HuH-7.5 (cell line): ENCODE measurements at regions not wholly inside any gene's neighbourhood (a gene's known extent, or its start where the extent isn't known, plus 50 kb on each side); places are given as distances from the start of the nearest gene placed in this dataset.
"Not testable (repeated sequence)": the region's sequence is repeated elsewhere in the genome, so short reads cannot be mapped to it uniquely, and the experiment has no call there.

Experiments
- DNase-seq: peaks from one replicate; pipeline ENCODE4 v3.0.0; 2011; ENCODE audit warnings: low spot score

DNA sequence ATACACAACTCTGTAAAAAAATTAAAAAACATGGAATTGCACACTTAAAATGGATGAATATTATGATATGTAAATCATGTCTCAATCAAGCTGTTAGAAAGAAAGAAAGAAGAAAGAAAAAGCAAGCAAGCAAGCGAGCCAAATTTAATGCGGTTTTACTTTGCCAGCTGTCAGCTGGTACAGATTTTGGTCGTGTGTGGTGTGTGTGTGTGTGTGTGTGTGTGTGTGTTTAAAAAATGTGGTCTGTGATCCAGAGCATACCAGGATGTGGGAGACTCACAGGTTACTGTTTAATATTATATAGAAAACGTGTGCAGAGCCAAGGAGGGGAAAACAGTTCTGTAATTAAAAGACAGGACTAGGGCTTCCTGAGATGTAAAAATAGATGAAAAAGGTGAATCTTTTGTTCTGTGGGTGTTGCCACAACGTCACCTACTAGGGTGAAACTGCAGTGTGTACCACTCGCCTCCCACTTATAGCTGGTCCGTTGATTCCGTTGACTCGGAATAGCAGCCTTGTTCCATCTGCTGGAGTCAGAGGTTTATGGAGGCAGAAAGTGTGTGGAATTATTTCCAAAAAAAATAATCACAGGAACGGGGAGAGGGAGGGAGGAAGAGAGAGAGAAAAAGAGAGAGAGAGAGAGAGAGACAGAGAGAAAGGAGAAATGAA lies 197.7 kb downstream of the BCAS1 start:
- no peak for DNase-seq

DNA sequence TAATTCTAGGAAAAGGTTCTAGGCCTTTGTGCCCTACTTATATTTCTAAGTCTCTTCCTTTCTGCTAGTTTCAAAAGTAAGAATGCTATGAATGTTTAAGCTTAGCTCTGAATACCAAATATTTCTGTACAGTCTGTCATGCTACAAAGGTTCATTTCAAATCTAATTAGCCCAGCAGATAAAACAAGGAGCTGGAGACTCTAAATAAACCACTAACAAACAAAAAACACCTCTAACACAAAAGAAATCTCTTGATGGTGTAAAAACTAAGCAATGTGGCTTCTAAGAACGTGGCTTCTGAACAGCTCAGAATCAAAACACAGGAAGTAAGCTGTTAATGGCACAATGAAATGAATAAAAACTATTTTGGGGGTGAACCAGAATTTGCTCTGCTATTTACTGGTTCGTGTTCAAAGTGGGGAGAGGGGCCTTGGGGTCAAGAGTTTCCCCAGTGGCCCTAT lies 198.3 kb downstream of the BCAS1 start:
- DNase-seq = no peak

DNA sequence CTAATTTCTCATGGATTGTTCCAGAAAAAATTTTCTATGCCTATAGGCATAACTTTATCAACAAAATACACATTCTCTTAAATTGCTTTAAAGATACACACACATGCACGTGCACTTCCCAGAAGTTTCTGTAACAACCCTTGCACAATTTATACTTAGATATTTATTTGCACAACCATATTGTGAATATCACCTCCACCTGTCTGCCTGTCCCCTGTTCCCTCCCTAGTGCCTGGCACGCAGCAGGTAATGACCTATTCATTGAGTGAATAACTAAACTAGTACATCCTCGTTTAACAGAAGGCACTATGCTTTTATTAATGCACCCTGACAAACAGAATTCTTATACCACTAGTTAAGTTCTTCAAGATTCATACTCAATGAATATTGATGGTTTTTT lies 198.9 kb downstream of the BCAS1 start:
- DNase-seq = no peak

DNA sequence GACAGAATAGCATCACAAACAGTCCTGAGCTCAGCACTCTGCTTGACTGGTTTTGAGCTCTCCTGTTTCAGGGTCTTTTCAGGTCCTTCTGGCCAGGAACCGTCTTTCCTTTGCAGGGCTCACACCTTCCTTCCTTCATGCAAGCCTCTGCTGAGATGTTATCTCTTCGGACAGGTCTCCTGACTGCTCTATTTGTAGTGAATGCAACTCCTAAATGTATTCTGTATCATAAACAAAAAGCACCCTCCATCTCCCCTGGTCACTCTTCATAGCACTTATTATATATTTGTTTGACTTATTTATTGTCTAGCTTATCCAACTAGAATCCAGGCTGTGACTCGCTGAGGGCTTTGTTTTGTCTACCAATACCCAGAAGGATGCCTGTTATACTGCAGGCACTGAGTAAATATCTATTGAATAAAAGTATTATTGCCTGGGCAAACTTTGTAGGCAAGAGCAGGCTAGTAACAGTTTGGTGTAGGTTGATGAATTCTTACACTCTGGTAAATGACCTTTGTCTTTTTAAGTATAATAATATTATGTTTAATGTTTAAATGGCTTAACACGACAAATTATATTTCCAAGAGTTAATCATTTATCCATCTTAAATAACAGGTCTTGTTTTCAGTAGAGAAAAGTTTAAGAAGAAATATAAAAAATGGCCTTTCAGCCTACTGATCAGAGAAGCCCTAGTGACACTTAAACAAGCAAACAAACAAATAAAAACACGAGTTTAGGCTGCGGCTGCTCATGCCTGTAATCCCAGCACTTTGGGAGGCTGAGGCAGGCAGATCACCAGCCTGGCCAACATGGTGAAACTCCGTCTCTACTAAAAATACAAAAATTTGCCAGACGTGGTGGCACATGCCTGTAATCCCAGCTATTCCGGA lies 199.7 kb downstream of the BCAS1 start:
- DNase-seq = no peak

DNA sequence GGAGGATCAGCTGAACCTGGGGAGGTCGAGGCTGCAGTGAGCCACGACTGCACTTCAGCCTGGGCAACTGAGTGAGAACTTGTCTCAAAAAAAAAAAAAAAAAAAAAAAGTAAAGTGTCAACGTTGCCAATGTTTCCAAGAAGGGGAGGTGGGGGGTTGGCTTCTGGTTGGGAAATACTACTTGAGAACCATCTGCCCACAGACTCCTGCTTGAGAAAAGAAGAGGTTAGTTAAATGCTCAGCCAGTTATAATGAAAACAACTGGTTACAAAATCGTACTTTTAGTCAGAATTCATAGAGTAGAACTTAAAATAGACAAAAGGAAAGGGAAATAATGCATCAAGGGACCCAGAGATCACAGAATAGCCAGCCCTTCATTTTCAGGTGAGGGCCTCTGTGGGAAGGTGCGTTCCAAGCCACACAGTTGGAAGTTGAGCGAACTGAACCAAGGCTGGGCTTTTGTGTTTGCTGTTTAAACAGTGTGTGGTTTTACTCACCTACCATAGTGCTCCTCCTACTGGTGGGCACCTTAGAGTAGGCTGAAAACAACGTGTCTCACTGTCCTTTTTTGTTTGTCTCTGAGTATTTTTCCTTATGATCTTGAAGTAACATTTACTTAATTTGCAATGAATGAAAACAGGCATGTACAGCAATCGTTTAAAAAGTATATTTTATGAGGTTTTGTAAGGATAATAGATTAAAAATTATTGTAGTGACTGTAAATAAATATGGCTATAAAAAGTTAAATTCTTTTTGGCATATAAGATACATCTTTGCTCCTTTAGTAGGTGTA lies 200.7 kb downstream of the BCAS1 start:
- DNase-seq = peak; percentile 97

DNA sequence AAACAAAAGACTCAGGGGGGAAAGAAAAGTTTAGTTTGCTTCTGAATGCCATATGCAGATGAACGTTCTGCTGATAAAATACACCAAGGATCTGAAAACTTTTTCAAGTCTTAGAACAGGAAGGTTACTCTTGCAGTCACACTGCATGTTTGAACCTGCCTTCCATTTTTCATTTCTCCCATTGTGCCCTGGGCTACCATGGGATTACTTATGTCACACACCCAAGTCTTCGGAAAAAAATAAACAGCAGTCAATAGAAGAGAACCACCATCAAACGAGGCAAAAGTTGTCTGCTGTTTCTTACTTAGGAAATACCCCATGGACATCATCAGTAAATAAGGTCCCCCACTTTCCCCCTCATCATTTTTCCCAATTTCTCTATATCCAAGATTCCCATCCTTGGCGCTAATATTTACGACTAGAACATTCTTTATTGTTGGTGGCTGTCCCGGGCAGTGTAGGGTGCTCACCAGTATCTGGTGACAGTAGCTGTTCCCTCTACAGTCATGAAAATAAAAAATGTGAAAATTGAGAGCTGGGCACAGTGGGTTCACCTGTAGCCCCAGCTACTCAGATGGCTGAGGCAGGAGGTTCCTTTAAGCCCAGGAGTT lies 202.5 kb downstream of the BCAS1 start:
- no peak for DNase-seq

DNA sequence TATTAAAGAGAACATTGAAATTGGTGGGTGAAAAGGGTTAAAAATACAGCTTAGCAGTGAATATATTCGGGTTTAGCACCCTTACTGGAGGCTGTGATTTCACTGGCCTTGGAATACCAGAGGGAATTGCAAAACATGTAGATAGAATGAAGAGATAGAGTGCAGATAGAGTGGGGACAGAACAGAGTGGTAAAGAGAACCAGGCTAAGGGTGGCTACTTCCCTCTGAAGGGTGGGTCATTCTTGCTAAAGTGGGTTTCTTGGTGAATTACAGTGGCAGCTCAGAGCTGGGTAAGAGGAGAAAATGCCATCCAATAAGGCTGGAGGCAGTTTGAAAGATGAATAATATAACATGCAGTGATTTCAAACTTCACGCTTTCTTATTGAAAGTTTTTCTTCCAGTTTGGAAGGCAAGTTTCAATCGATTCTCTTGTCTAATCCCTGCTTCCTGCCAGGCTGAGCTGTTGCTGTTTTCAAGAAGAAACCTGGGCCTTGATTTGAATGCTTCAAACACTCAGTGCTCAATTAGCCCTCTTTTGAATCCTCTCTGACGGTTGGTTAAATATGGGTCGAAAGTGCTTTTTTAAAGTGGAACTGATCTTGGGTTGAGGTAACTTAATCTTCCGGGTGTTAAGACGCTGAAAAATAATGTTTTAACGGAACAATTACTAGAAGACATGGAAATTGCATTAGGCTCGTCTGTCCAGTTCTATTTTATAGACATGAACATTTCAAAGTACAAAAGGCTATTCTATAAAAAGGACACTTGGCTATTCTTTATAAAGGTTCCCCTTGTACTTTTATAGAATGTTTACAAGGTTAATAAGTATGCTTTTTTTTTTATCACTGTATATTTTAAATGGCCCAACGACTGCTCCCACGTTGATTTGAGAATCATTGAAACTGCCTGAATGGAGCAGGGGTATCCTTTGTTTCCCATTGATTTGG lies 203.3 kb downstream of the BCAS1 start:
- DNase-seq = no peak

DNA sequence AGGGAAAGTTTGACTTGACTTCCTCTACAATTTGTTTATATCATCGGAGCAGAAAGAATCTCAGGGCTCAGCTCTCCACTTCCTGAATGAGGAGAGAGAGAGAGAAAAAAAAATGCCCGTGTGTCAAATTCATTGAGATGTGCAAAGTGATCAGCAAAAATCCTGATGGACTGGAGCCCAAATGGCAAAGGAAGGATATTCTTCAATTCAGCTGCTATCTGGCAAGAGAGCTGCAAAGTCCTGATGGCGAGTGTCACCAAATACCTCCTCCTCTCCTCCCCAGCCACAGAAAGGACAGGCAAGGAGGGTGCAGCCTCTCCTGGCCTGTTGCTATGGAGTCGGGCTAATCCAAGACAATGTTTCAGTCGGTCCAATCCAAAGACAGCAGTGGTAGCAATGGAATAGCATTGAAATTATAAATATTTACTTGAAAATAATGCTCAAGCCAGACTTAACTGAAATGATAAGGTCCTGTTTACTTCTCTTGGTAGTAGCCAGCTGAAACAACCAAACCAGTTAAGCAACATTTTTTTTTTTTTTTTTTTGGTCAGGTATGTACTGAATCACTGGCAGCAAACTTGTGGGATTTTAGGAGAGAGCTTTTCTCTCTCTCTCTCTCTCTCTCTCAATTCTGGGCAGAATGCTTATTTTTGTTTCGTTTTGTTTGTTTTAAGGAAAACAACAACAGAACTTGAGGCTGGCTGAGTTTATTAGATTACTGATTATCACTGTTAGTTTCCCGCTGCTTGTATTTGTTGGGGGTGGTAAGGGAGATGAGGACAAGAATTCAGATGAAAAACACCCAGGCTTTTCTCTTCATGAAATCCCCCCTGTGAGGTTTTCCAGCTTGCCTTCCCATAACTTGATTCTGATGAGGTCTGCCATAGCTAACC lies 204.2 kb downstream of the BCAS1 start:
- DNase-seq = peak; percentile 78

DNA sequence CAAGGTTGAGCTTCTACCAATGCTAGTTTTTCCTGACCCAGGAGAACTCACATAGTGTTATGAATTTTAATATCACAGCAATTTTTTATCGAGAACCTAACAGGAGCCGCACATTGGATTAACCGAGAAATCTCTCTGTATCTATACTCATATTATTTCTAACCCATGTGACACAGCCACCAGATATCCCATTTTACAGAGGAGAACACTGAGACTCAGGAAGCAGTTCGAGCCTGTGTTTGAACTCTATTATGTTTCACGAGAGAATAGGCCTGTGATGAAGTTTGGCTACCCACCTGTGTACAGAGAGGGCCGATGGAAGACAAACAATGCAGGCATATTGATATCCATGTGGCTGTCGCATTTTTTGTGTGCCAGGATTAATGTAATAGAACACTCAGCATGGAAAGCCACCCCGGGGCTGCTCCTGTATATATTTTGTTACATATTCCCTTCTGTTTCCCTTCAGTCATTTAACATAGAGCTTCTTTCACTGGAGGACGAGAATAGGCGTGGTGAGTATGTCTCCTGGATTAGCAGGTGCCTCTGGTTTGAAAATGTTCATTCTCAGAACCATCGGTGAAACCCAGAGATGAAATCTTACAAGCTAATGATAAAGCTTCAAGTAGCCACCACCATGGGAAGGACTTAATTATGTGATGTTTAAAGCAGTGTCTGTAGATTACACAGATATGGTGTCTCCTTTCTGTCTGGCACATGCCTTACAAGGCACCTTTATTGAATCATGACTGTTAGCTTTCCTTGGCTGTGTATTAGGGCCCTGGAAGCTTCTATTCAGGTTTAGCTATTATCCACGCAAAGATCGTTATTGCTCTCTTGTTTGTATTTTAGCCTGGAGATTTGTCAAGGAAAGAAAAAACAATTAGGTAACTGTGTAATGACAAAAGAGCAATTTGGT lies 205.4 kb downstream of the BCAS1 start:
- not testable (repeated sequence) for DNase-seq

DNA sequence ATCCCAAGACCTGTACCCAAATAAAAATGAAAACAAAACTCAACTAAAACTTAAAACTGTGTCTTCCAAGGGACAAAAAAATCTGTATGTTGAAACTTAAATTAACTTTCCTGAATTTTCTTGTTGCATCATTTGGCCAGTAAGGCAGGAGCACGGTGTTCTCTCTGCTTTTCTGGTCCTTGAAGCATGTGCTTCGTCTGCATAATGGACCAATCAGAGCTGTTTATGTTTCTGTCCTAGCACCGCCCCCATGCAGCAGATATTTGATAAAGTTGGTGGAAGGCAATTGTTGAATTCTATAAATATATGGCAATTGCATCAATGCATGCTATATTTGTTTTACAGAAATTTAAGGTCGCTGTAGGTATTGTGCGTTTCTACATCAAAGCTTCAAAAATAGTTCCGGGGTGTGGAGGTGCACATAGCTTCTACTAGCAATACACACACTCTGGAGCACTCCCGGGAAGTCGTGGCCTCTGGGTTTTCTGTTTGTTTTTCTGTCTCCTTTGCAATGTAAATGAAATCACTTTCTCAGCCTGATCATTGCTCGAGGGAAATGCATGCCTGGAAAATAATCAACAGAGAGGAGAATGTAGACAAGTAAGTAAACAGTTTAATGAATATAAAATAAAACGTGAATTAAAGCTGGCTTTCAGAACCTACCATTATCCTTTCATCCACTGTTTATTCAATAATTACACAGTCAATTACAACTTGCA lies 206.3 kb downstream of the BCAS1 start:
- peak; percentile 75 for DNase-seq

DNA sequence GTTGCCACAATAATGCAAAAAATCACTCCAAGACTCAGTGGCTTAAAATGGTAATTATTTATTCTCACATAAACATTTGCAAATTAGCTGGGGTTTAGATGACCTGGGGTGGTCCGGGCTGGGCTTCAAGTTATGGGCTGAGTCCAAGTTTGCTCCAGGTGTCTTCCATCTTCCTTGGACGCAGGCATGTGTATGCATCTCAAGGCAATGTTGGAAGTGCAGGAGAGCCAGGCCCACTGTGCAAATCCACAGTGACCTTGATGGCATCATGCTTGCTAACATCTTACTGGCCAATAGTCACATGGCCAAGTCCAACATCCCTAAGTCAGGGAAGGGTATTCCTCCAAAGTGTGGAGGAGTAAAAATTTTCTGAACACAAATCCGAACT lies 206.9 kb downstream of the BCAS1 start:
- not testable (repeated sequence) for DNase-seq

DNA sequence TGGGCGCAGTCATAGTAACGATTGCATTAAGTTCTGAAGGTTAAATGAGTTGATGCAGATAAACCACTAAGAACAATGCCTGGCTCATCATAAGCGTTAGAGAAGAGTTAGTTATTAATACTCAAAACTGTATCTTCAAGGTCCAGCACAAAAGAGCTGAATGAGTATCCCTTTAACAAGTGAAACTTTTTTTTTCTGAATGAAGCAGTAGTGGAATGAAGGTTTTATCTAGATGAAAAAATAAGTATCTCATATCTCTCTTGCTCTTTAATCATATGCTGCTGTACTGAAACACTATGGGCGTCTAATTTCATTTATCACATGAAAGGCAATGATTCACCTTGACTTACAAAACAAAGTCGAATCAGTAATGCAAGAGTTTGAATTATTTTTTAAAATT lies 207.4 kb downstream of the BCAS1 start:
- DNase-seq = not testable (repeated sequence)

DNA sequence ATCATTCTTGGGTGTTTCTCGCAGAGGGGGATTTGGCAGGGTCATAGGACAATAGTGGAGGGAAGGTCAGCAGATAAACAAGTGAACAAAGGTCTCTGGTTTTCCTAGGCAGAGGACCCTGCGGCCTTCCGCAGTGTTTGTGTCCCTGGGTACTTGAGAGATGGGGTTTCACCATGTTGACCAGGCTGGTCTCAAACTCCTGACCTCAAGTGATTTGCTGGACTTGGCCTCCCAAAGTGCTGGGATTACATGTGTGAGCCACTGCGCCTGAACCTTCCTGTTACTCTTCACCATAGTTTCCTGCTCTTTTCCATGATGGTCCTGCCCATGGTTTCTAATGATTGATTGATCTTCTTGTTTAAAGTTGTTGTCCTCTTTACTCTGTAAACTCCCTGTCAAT lies 207.9 kb downstream of the BCAS1 start:
- not testable (repeated sequence) for DNase-seq

DNA sequence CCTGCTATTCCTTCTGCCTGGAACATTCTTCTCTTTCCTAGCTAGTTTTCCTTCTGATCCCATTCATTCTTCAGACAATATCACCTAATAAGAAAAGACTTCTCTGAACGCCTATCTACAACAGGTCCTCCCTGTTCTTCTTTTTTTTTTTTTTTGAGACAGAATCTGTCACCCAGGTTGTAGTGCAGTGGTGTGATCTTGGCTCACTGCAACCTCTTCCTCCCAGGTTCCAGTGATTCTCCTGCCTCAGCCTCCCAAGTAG lies 208.3 kb downstream of the BCAS1 start:
- DNase-seq = not testable (repeated sequence)

DNA sequence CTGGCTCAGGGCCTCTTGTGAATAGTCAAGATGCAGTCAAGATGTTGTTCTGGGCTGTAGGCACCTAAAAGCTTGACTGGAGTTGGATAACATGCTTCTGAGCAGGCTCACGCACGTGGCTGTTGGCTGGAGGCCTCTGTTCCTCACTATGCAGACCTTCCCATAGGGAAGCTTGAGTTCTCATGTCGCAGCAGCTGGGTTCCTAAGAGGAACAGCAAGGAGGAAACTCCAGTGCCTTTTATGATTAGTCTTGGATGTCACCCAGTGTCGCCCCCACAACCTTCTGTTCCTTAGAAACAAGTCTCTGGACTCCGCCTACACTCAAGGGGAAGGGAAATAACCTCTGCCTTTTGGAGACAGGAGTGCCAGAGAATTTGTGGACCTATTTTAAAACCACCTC lies 210.7 kb downstream of the BCAS1 start:
- DNase-seq = no peak

DNA sequence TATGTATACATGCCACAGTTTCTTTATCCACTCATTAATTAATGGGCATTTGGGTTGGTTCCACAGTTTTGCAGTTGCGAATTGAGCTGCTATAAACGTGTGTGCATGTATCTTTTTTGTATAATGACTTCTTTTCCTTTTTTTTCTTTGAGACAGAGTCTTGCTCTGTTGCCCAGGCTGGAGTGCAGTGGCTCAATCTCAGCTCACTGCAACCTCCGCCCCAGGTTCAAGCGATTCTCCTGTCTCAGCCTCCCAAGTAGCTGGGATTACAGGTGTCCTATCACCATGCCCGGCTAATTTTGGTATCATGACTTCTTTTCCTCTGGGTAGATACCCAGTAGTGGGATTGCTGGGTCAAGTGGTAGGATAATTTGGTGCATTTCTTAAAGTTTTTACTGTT lies 211.4 kb downstream of the BCAS1 start:
- DNase-seq = not testable (repeated sequence)

DNA sequence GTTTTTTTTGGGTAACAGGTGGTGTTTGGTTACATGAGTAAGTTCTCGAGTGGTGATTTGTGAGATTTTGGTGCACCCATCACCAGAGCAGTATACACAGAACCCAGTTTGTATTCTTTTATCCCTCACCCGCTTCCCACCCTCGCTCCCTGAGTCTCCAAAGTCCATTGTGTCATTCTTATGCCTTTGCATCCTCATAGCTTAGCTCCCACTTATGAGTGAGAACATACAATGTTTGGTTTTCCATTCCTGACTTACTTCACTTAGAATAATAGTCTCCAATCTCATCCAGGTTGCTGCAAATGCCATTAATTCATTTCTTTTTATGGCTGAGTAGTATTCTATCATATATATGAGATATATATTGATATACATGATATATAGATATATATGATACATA lies 211.9 kb downstream of the BCAS1 start:
- DNase-seq = not testable (repeated sequence)

DNA sequence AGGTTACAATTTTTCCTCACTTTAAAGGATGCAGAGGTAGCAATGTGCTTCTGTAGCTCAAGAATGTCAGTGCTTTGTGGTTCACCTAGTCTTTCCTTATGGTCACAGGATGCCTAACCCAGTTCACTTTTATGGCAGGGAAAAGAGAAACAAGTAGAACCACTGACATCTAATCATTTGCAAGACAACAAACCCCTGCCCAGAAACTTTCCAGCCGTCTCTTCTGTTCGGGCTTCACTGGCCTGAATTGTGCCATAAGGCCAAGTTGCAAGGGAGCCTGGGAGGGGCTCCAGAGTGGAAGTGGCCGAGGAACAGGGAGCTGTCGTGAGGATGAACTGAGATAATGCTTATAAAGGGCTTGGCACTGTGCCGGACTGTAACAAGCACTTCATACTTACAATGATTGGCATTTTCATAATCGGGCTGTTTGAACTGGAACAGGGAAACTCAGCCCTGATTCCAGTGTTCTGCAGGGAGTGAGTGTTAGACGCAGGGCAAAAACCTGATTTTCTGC lies 212.6 kb downstream of the BCAS1 start:
- no peak for DNase-seq
